B cell (primary cell): ENCODE measurements at regions not wholly inside any gene's neighbourhood (a gene's known extent, or its start where the extent isn't known, plus 50 kb on each side); places are given as distances from the start of the nearest gene placed in this dataset.
"Not testable (repeated sequence)": the region's sequence is repeated elsewhere in the genome, so short reads cannot be mapped to it uniquely, and the experiment has no call there.

ENCODE experiments used
- ATAC-seq: fragments of 200-7000 bp; cut with Tn5 transposase; one replicate; pipeline ENCODE4 v1.10.0; 2021; ENCODE audit warnings: low read depth, mild to moderate bottlenecking, moderate number of reproducible peaks, moderate library complexity
- CTCF ChIA-PET: fragments of 350-600 bp; sonication (Branson Sonifier 250); formaldehyde crosslinking; loops from one replicate; lab custom pipeline; 2021; ENCODE audit warnings: antibody characterized with exemption, inconsistent platforms; lab: Charles Lee
- POLR2A ChIA-PET: fragments of 350-600 bp; sonication (Branson Sonifier 250); formaldehyde crosslinking; loops from one replicate; lab custom pipeline; 2021; ENCODE audit warnings: antibody characterized with exemption; lab: Charles Lee
- DNase-seq: peaks from one replicate; pipeline ENCODE4 v3.0.0; 2013
- H2AFZ ChIP-seq: 2 replicates; pipeline ENCODE4 v1.6.1; 2012; ENCODE audit warnings: mild to moderate bottlenecking, low read depth, low read length; ENCODE audit not compliant: insufficient read depth, poor library complexity, severe bottlenecking
- H3K27ac ChIP-seq, 2 donors: 1 replicate in 1 of 2; 2 replicates in 1 of 2; pipeline ENCODE4 v1.5.1; 2012 to 2013; ENCODE audit warnings: low read length in 2 of 2, mild to moderate bottlenecking in 2 of 2, moderate library complexity in 1 of 2
- H3K27me3 ChIP-seq, 4 experiments: fragments of 200-600 bp in 1 of 4; sonication (generic) in 1 of 4; replicated peaks in 1 of 4; 1 replicate in 2 of 4; 2 replicates in 2 of 4; pipeline versions ENCODE4 v1.6.1 to v1.7.0; 2013 to 2016; ENCODE audit warnings: low read length in 3 of 4, mild to moderate bottlenecking in 2 of 4, mixed read lengths in 1 of 4, moderate library complexity in 1 of 4; ENCODE audit not compliant: insufficient read depth in 4 of 4, control insufficient read depth in 3 of 4; ENCODE audit errors: control extremely low read depth in 1 of 4
- H3K36me3 ChIP-seq, 2 experiments: replicated peaks in 1 of 2; 1 replicate in 1 of 2; 2 replicates in 1 of 2; pipeline versions ENCODE4 v1.6.1 to v1.7.1; 2013; ENCODE audit warnings: low read length in 1 of 2; ENCODE audit not compliant: insufficient read depth in 2 of 2, control insufficient read depth in 1 of 2; ENCODE audit errors: control extremely low read depth in 1 of 2, extremely low read depth in 1 of 2
- H3K4me1 ChIP-seq, 2 donors: fragments of 200-600 bp in 1 of 2; sonication (generic) in 1 of 2; 1 replicate in 1 of 2; 2 replicates in 1 of 2; pipeline versions ENCODE4 v1.5.1 to v1.6.1; 2013 to 2017; ENCODE audit warnings: low read length in 2 of 2; ENCODE audit not compliant: control insufficient read depth in 2 of 2, insufficient read depth in 2 of 2
- H3K4me2 ChIP-seq: replicated peaks from 2 replicates; pipeline ENCODE3; 2012; ENCODE audit warnings: mild to moderate bottlenecking, low read depth, low read length; ENCODE audit not compliant: poor library complexity, severe bottlenecking
- H3K4me3 ChIP-seq, 5 experiments: fragments of 200-600 bp in 1 of 5; sonication (generic) in 1 of 5; 1 replicate in 3 of 5; 2 replicates in 2 of 5; pipeline versions ENCODE4 v1.5.1 to v1.7.0; 2011 to 2016; ENCODE audit warnings: low read length in 4 of 5, mild to moderate bottlenecking in 4 of 5, low read depth in 2 of 5, control low read depth in 1 of 5, moderate library complexity in 1 of 5; ENCODE audit not compliant: insufficient read depth in 1 of 5; ENCODE audit errors: control extremely low read depth in 1 of 5, extremely low read depth in 1 of 5
- H3K79me2 ChIP-seq: fragments of 200-600 bp; sonication (generic); one replicate; pipeline ENCODE4 v1.6.0; 2016; ENCODE audit warnings: low read length; ENCODE audit not compliant: control insufficient read depth, insufficient read depth
- H3K9ac ChIP-seq: fragments of 200-600 bp; sonication (generic); 2 replicates; pipeline ENCODE4 v1.6.1; 2017; ENCODE audit warnings: mild to moderate bottlenecking, low read length, moderate library complexity
- H3K9me3 ChIP-seq, 3 donors: one replicate each; pipeline versions ENCODE4 v1.6.1 to v1.7.1; 2013; ENCODE audit warnings: low read length in 2 of 3; ENCODE audit not compliant: control insufficient read depth in 2 of 3, insufficient read depth in 1 of 3; ENCODE audit errors: control extremely low read depth in 1 of 3
- H4K20me1 ChIP-seq: 2 replicates; pipeline ENCODE4 v1.6.0; 2012; ENCODE audit warnings: mild to moderate bottlenecking, low read length; ENCODE audit not compliant: insufficient read depth, control insufficient read depth, poor library complexity, severe bottlenecking
- H3K27ac Mint-ChIP-seq: one replicate; pipeline ENCODE4 v1.8.0; 2021; ENCODE audit warnings: mixed read lengths
- H3K27me3 Mint-ChIP-seq: one replicate; pipeline ENCODE4 v1.8.0; 2021; ENCODE audit warnings: mixed read lengths
- H3K4me1 Mint-ChIP-seq: one replicate; pipeline ENCODE4 v1.8.0; 2021; ENCODE audit warnings: mixed read lengths
- H3K4me3 Mint-ChIP-seq: one replicate; pipeline ENCODE4 v1.8.0; 2021; ENCODE audit warnings: mixed read lengths
- H3K9me3 Mint-ChIP-seq: one replicate; pipeline ENCODE4 v1.8.0; 2022; ENCODE audit warnings: mixed read lengths; ENCODE audit not compliant: insufficient read depth
- CTCF ChIP-seq: fragments of 200-600 bp; IDR thresholded peaks from one replicate; pipeline ENCODE4 v1.8.0; 2022; ENCODE audit warnings: antibody characterized with exemption, mild to moderate bottlenecking
- EZH2 ChIP-seq: IDR thresholded peaks from 2 replicates; pipeline ENCODE4 v1.6.1; 2012; ENCODE audit warnings: borderline replicate concordance, low read depth, mild to moderate bottlenecking, moderate library complexity, low read length; ENCODE audit not compliant: insufficient read depth, poor library complexity, severe bottlenecking
- WGBS: methylation state at CpG from one replicate; pipeline ENCODE4 v1.1.5; 2013; ENCODE audit warnings: missing lambda C conversion rate; ENCODE audit not compliant: insufficient coverage; 5-methylcytosine and 5-hydroxymethylcytosine counted together
- intact Hi-C: fragments of 100-400 bp; cut with micrococcal nuclease; formaldehyde crosslinking; loops from one replicate; pipeline ENCODE4 v1.10.0; 2022

- intact Hi-C loops = no loop called here
- ATAC-seq = no peak
- CTCF ChIA-PET = no interaction called here
These were observed 56.5 kb upstream of the PPARGC1A start for GRCh38 chr4:23946299-23946698.

GRCh38 chr4:23945451-23946017, 55.7 kb upstream of the PPARGC1A start:
- no peaks in the 10 kb centered on the region for H4K20me1 ChIP-seq
- intact Hi-C loops = no loop called here
- no peak overlapping the region for H3K4me2 ChIP-seq
- H3K9me3 ChIP-seq = no peaks in the 10 kb centered on the region
- ATAC-seq (no peak), DNase-seq (no peak)
- CTCF ChIA-PET = no interaction called here
- no peaks in the 10 kb centered on the region for H3K27me3 ChIP-seq
- no peaks in the 10 kb centered on the region for H3K36me3 ChIP-seq
- POLR2A ChIA-PET = no interaction called here
- Mint-ChIP-seq H3K4me1 (no peaks in the 10 kb centered on the region), H3K27me3 (no peaks in the 10 kb centered on the region), H3K4me3 (no peak overlapping the region), H3K9me3 (peaks cover 3% of the 10 kb centered on the region), H3K27ac (no peak overlapping the region)
- H3K9ac ChIP-seq = no peak overlapping the region
- no peak for TF ChIP-seq CTCF
- no peak for TF ChIP-seq EZH2
- 45% methylated on average over 6 of the region's 6 CpGs for WGBS
- H3K79me2 ChIP-seq = no peaks in the 10 kb centered on the region
- no peaks in the 10 kb centered on the region for H3K4me1 ChIP-seq
- no peak overlapping the region for H3K4me3 ChIP-seq
- H2AFZ ChIP-seq = no peak overlapping the region
- H3K27ac ChIP-seq = no peak overlapping the region

More at GRCh38 chr4:23946299-23946698, 56.5 kb upstream of the PPARGC1A start:
- Mint-ChIP-seq H3K9me3 (peaks cover 3% of the 10 kb centered on the region), H3K4me3 (no peak overlapping the region), H3K27ac (no peak overlapping the region), H3K4me1 (no peaks in the 10 kb centered on the region), H3K27me3 (no peaks in the 10 kb centered on the region)
- no peaks in the 10 kb centered on the region for H3K27me3 ChIP-seq
- H3K4me2 ChIP-seq = no peak overlapping the region
- H2AFZ ChIP-seq = no peak overlapping the region
- WGBS = 98% methylated on average over 6 of the region's 6 CpGs
- no peak overlapping the region for H3K4me3 ChIP-seq
- H3K9me3 ChIP-seq = no peaks in the 10 kb centered on the region
- TF ChIP-seq EZH2 = no peak
- TF ChIP-seq CTCF = no peak
- no peaks in the 10 kb centered on the region for H3K36me3 ChIP-seq
- no peaks in the 10 kb centered on the region for H4K20me1 ChIP-seq
- no peak overlapping the region for H3K27ac ChIP-seq
- DNase-seq = no peak
- H3K4me1 ChIP-seq = no peaks in the 10 kb centered on the region
- no peaks in the 10 kb centered on the region for H3K79me2 ChIP-seq
- POLR2A ChIA-PET = no interaction called here
- H3K9ac ChIP-seq = no peak overlapping the region

GRCh38 chr4:23944556-23944955, 54.7 kb upstream of the PPARGC1A start:
- H3K4me1 ChIP-seq, intact Hi-C loops, H3K27me3 Mint-ChIP-seq, H3K4me1 Mint-ChIP-seq, H2AFZ ChIP-seq, CTCF ChIA-PET, DNase-seq, H3K4me2 ChIP-seq, H3K9me3 ChIP-seq, H3K27me3 ChIP-seq, POLR2A ChIA-PET, ATAC-seq, H3K27ac Mint-ChIP-seq, H3K9ac ChIP-seq, H3K4me3 ChIP-seq, H3K9me3 Mint-ChIP-seq, H3K79me2 ChIP-seq, H3K4me3 Mint-ChIP-seq, H4K20me1 ChIP-seq, H3K27ac ChIP-seq, H3K36me3 ChIP-seq: not testable (repeated sequence)
- WGBS = no CpG with 5 or more reads among the region's 3 CpGs
